Adrenal gland (tissue), 5 donors: ENCODE measurements at regions not wholly inside any gene's neighbourhood (a gene's known extent, or its start where the extent isn't known, plus 50 kb on each side); places are given as distances from the start of the nearest gene placed in this dataset.

Source experiments
- CTCF ChIP-seq, 6 experiments: fragments of 450-650 bp in 4 of 6; fragments of 200-600 bp in 2 of 6; sonication (generic) in 1 of 6; IDR thresholded peaks; 1 replicate in 5 of 6; 2 replicates in 1 of 6; pipeline versions ENCODE4 v1.5.1 to v1.8.0; 2016 to 2021; ENCODE audit warnings: antibody characterized with exemption in 6 of 6, mild to moderate bottlenecking in 2 of 6, moderate library complexity in 1 of 6
- POLR2A ChIP-seq, 2 donors: fragments of 450-650 bp; IDR thresholded peaks; one replicate each; pipeline ENCODE4 v1.6.1; 2017; ENCODE audit warnings: antibody characterized with exemption in 2 of 2, mild to moderate bottlenecking in 2 of 2, moderate library complexity in 1 of 2
- donor health status: DM: no; HTN: no; CAD: no.

- TF ChIP-seq CTCF (IDR thresholded peaks at IDR 0.05) (no peak), POLR2A (IDR thresholded peaks at IDR 0.05) (no peak)
Measured at GRCh38 chr2:224160917-224161316, 121.8 kb upstream of the SERPINE2 start.
